Activated CD8-positive, alpha-beta memory T cell treated with anti-CD3 and anti-CD28 coated beads, Interleukin-2, amount 10 ng/mL, durations not matched to agents 7 days and 5 days (primary cell): ENCODE measurements at regions not wholly inside any gene's neighbourhood (a gene's known extent, or its start where the extent isn't known, plus 50 kb on each side); places are given as distances from the start of the nearest gene placed in this dataset.

Source experiments
- ATAC-seq: fragments of 150-1000 bp; cut with Tn5 transposase; one replicate; pipeline ENCODE4 v1.10.0; 2021; ENCODE audit warnings: moderate library complexity
- CTCF ChIA-PET: fragments of 350-600 bp; sonication (Branson Sonifier 250); formaldehyde crosslinking; loops from one replicate; lab custom pipeline; 2021; ENCODE audit warnings: antibody characterized with exemption; lab: Charles Lee
- DNase-seq: peaks from one replicate; pipeline ENCODE4 v3.0.0-alpha.2; 2020
- H3K27ac Mint-ChIP-seq: one replicate; pipeline ENCODE4 v1.8.0; 2021; ENCODE audit warnings: mild to moderate bottlenecking, mixed read lengths
- H3K27me3 Mint-ChIP-seq: one replicate; pipeline ENCODE4 v1.8.0; 2021; ENCODE audit warnings: mixed read lengths
- H3K36me3 Mint-ChIP-seq: one replicate; pipeline ENCODE4 v1.8.0; 2021; ENCODE audit warnings: mild to moderate bottlenecking, mixed read lengths
- H3K4me1 Mint-ChIP-seq: one replicate; pipeline ENCODE4 v1.8.0; 2021; ENCODE audit warnings: mixed read lengths
- H3K4me3 Mint-ChIP-seq: one replicate; pipeline ENCODE4 v1.8.0; 2021; ENCODE audit warnings: mild to moderate bottlenecking, moderate library complexity, mixed read lengths
- H3K9me3 Mint-ChIP-seq: one replicate; pipeline ENCODE4 v1.8.0; 2022; ENCODE audit warnings: low read depth, mixed read lengths

GRCh38 chr1:5227114-5227513 lies 572.7 kb downstream of the AJAP1 start:
- H3K4me1 Mint-ChIP-seq: no peaks in the 10 kb centered on the region
- no peak overlapping the region for H3K27ac Mint-ChIP-seq
- H3K9me3 Mint-ChIP-seq: no peaks in the 10 kb centered on the region
- CTCF ChIA-PET: no interaction called here
- no peak overlapping the region for H3K4me3 Mint-ChIP-seq
- peaks cover 4% of the 10 kb centered on the region for H3K27me3 Mint-ChIP-seq
- no peak for ATAC-seq
- H3K36me3 Mint-ChIP-seq: no peaks in the 10 kb centered on the region
- DNase-seq: no peak

- Mint-ChIP-seq H3K9me3 (no peaks in the 10 kb centered on the region), H3K27me3 (peaks cover 4% of the 10 kb centered on the region), H3K4me1 (no peaks in the 10 kb centered on the region), H3K36me3 (no peaks in the 10 kb centered on the region), H3K4me3 (no peak overlapping the region), H3K27ac (no peak overlapping the region)
- DNase-seq (no peak), ATAC-seq (no peak)
- CTCF ChIA-PET: interaction anchor here (0.7 kb wide), 1 partner anchor 180 kb away, joined by 3 read pairs; no protein-coding TSS in a partner anchor
Measured at GRCh38 chr1:5225707-5226704, 571.6 kb downstream of the AJAP1 start.

- no peak for DNase-seq
- no peaks in the 10 kb centered on the region for H3K27me3 Mint-ChIP-seq
- CTCF ChIA-PET: no interaction called here
- no peaks in the 10 kb centered on the region for H3K4me1 Mint-ChIP-seq
- no peak overlapping the region for H3K27ac Mint-ChIP-seq
- no peak overlapping the region for H3K4me3 Mint-ChIP-seq
- ATAC-seq: no peak
- no peaks in the 10 kb centered on the region for H3K9me3 Mint-ChIP-seq
- H3K36me3 Mint-ChIP-seq: no peaks in the 10 kb centered on the region
Measured at GRCh38 chr1:5223206-5223605, 568.8 kb downstream of the AJAP1 start.

GRCh38 chr1:5222626-5223025 lies 568.2 kb downstream of the AJAP1 start:
- Mint-ChIP-seq H3K4me1 (no peaks in the 10 kb centered on the region), H3K27me3 (no peaks in the 10 kb centered on the region), H3K9me3 (no peaks in the 10 kb centered on the region), H3K27ac (no peak overlapping the region), H3K36me3 (no peaks in the 10 kb centered on the region), H3K4me3 (no peak overlapping the region)
- CTCF ChIA-PET: no interaction called here
- DNase-seq (no peak), ATAC-seq (no peak)

GRCh38 chr1:5221451-5221850 lies 567.0 kb downstream of the AJAP1 start:
- H3K9me3 Mint-ChIP-seq: no peaks in the 10 kb centered on the region
- H3K4me1 Mint-ChIP-seq: no peaks in the 10 kb centered on the region
- H3K36me3 Mint-ChIP-seq: no peaks in the 10 kb centered on the region
- no peak overlapping the region for H3K4me3 Mint-ChIP-seq
- H3K27me3 Mint-ChIP-seq: no peaks in the 10 kb centered on the region
- no peak for ATAC-seq
- H3K27ac Mint-ChIP-seq: no peak overlapping the region
- no peak for DNase-seq
- CTCF ChIA-PET: no interaction called here

GRCh38 chr1:5220821-5221220 lies 566.4 kb downstream of the AJAP1 start:
- H3K4me1 Mint-ChIP-seq: no peaks in the 10 kb centered on the region
- H3K4me3 Mint-ChIP-seq: no peak overlapping the region

GRCh38 chr1:5220421-5220820 lies 566.0 kb downstream of the AJAP1 start:
- CTCF ChIA-PET: no interaction called here
- Mint-ChIP-seq H3K27me3 (no peaks in the 10 kb centered on the region), H3K36me3 (no peaks in the 10 kb centered on the region), H3K4me1 (no peaks in the 10 kb centered on the region), H3K4me3 (no peak overlapping the region), H3K9me3 (no peaks in the 10 kb centered on the region), H3K27ac (no peak overlapping the region)
- DNase-seq: no peak
- no peak for ATAC-seq

More at GRCh38 chr1:5220821-5221220, 566.4 kb downstream of the AJAP1 start:
- CTCF ChIA-PET: no interaction called here
- no peaks in the 10 kb centered on the region for H3K9me3 Mint-ChIP-seq
- DNase-seq: no peak
- ATAC-seq: no peak
- H3K27ac Mint-ChIP-seq: no peak overlapping the region
- H3K27me3 Mint-ChIP-seq: no peaks in the 10 kb centered on the region
- H3K36me3 Mint-ChIP-seq: no peaks in the 10 kb centered on the region

- H3K36me3 Mint-ChIP-seq: no peaks in the 10 kb centered on the region
- no peaks in the 10 kb centered on the region for H3K27me3 Mint-ChIP-seq
- CTCF ChIA-PET: no interaction called here
- DNase-seq: no peak
- H3K9me3 Mint-ChIP-seq: no peaks in the 10 kb centered on the region
- no peaks in the 10 kb centered on the region for H3K4me1 Mint-ChIP-seq
- no peak for ATAC-seq
- H3K4me3 Mint-ChIP-seq: no peak overlapping the region
- H3K27ac Mint-ChIP-seq: no peak overlapping the region
Measured at GRCh38 chr1:5200006-5200405, 545.6 kb downstream of the AJAP1 start.

GRCh38 chr1:5198328-5198727 lies 543.9 kb downstream of the AJAP1 start:
- Mint-ChIP-seq H3K9me3 (no peaks in the 10 kb centered on the region), H3K27me3 (no peaks in the 10 kb centered on the region), H3K27ac (no peak overlapping the region), H3K36me3 (no peaks in the 10 kb centered on the region), H3K4me1 (no peaks in the 10 kb centered on the region), H3K4me3 (no peak overlapping the region)
- ATAC-seq (no peak), DNase-seq (no peak)
- CTCF ChIA-PET: no interaction called here

- no peak overlapping the region for H3K4me3 Mint-ChIP-seq
- CTCF ChIA-PET: no interaction called here
- no peaks in the 10 kb centered on the region for H3K36me3 Mint-ChIP-seq
- no peaks in the 10 kb centered on the region for H3K4me1 Mint-ChIP-seq
- ATAC-seq (no peak), DNase-seq (no peak)
- H3K27ac Mint-ChIP-seq: no peak overlapping the region
- H3K27me3 Mint-ChIP-seq: no peaks in the 10 kb centered on the region
- no peaks in the 10 kb centered on the region for H3K9me3 Mint-ChIP-seq
Measured at GRCh38 chr1:5191470-5191869, 537.1 kb downstream of the AJAP1 start.

- Mint-ChIP-seq H3K27me3 (no peaks in the 10 kb centered on the region), H3K9me3 (no peaks in the 10 kb centered on the region), H3K4me3 (no peak overlapping the region), H3K4me1 (no peaks in the 10 kb centered on the region), H3K27ac (no peak overlapping the region), H3K36me3 (no peaks in the 10 kb centered on the region)
- DNase-seq: no peak
- CTCF ChIA-PET: no interaction called here
- no peak for ATAC-seq
Measured at GRCh38 chr1:5189384-5189783, 535.0 kb downstream of the AJAP1 start.

GRCh38 chr1:5165762-5166161 lies 511.4 kb downstream of the AJAP1 start:
- H3K4me1 Mint-ChIP-seq: no peaks in the 10 kb centered on the region

GRCh38 chr1:5164158-5164557 lies 509.7 kb downstream of the AJAP1 start:
- Mint-ChIP-seq H3K27ac (no peak overlapping the region), H3K4me1 (no peaks in the 10 kb centered on the region), H3K36me3 (no peaks in the 10 kb centered on the region), H3K4me3 (no peak overlapping the region), H3K27me3 (no peaks in the 10 kb centered on the region), H3K9me3 (peaks cover 4% of the 10 kb centered on the region)
- no peak for ATAC-seq
- CTCF ChIA-PET: no interaction called here
- no peak for DNase-seq

More at GRCh38 chr1:5165762-5166161, 511.4 kb downstream of the AJAP1 start:
- Mint-ChIP-seq H3K9me3 (peaks cover 3% of the 10 kb centered on the region), H3K27ac (no peak overlapping the region), H3K27me3 (no peaks in the 10 kb centered on the region), H3K4me3 (no peak overlapping the region), H3K36me3 (no peaks in the 10 kb centered on the region)
- ATAC-seq (no peak), DNase-seq (no peak)
- CTCF ChIA-PET: no interaction called here

GRCh38 chr1:5161372-5161771 lies 507.0 kb downstream of the AJAP1 start:
- ATAC-seq (no peak), DNase-seq (no peak)
- Mint-ChIP-seq H3K4me1 (no peaks in the 10 kb centered on the region), H3K27ac (no peak overlapping the region), H3K4me3 (no peak overlapping the region), H3K36me3 (no peaks in the 10 kb centered on the region), H3K9me3 (peaks cover 4% of the 10 kb centered on the region), H3K27me3 (no peaks in the 10 kb centered on the region)
- CTCF ChIA-PET: no interaction called here
